ENCODE measurements at regions not wholly inside any gene's neighbourhood (a gene's known extent, or its start where the extent isn't known, plus 50 kb on each side); places are given as distances from the start of the nearest gene placed in this dataset.

- TF ChIP-seq CTCF (conservative IDR thresholded peaks at IDR 0.05; ENCODE audit: low read depth, low read length) (no peak), EZH2 (IDR thresholded peaks at IDR 0.05; ENCODE audit: borderline replicate concordance, low read depth, low read length, poor library complexity, severe bottlenecking) (no peak)
These were observed 166.4 kb downstream of the PRELID2 start for GRCh38 chr5:145668714-145669113.

Data from A673 (cell line).